ENCODE measurements at regions not wholly inside any gene's neighbourhood (a gene's known extent, or its start where the extent isn't known, plus 50 kb on each side); places are given as distances from the start of the nearest gene placed in this dataset.

- DNase-seq (ENCODE audit: low read depth in 2 of 2): peak in 1 of 2 donors; percentile 20
- TF ChIP-seq CTCF (IDR thresholded peaks at IDR 0.05; ENCODE audit: low read depth, low read length): no peak
- no peak overlapping the region for H3K4me3 ChIP-seq (replicated peaks in 1 of 2; ENCODE audit: low read depth in 2 of 2, low read length in 2 of 2)
These were observed 420.8 kb upstream of the SPHKAP start for GRCh38 chr2:228602288-228602687.

GRCh38 chr2:228600265-228600664 lies 418.8 kb upstream of the SPHKAP start:
- peak; percentile 29 to 91 for DNase-seq (ENCODE audit: low read depth in 2 of 2)
- H3K4me3 ChIP-seq (replicated peaks in 1 of 2; ENCODE audit: low read depth in 2 of 2, low read length in 2 of 2): no peak overlapping the region
- no peak for TF ChIP-seq CTCF (IDR thresholded peaks at IDR 0.05; ENCODE audit: low read depth, low read length)

GRCh38 chr2:228599781-228600180 lies 418.3 kb upstream of the SPHKAP start:
- TF ChIP-seq CTCF (IDR thresholded peaks at IDR 0.05; ENCODE audit: low read depth, low read length): no peak
- DNase-seq (ENCODE audit: low read depth in 2 of 2): no peak
- H3K4me3 ChIP-seq (replicated peaks in 1 of 2; ENCODE audit: low read depth in 2 of 2, low read length in 2 of 2): no peak overlapping the region

GRCh38 chr2:228599297-228599696 lies 417.8 kb upstream of the SPHKAP start:
- no peak for DNase-seq (ENCODE audit: low read depth in 2 of 2)
- H3K4me3 ChIP-seq (replicated peaks in 1 of 2; ENCODE audit: low read depth in 2 of 2, low read length in 2 of 2): no peak overlapping the region
- TF ChIP-seq CTCF (IDR thresholded peaks at IDR 0.05; ENCODE audit: low read depth, low read length): no peak

- no peak overlapping the region for H3K4me3 ChIP-seq (replicated peaks in 1 of 2; ENCODE audit: low read depth in 2 of 2, low read length in 2 of 2)
- no peak for DNase-seq (ENCODE audit: low read depth in 2 of 2)
- no peak for TF ChIP-seq CTCF (IDR thresholded peaks at IDR 0.05; ENCODE audit: low read depth, low read length)
These were observed 415.5 kb upstream of the SPHKAP start for GRCh38 chr2:228597032-228597431.

GRCh38 chr2:228594012-228594411 lies 412.5 kb upstream of the SPHKAP start:
- no peak for DNase-seq (ENCODE audit: low read depth in 2 of 2)
- no peak overlapping the region for H3K4me3 ChIP-seq (replicated peaks in 1 of 2; ENCODE audit: low read depth in 2 of 2, low read length in 2 of 2)
- TF ChIP-seq CTCF (IDR thresholded peaks at IDR 0.05; ENCODE audit: low read depth, low read length): no peak

- no peak for TF ChIP-seq CTCF (IDR thresholded peaks at IDR 0.05; ENCODE audit: low read depth, low read length)
- H3K4me3 ChIP-seq (replicated peaks in 1 of 2; ENCODE audit: low read depth in 2 of 2, low read length in 2 of 2): no peak overlapping the region
- no peak for DNase-seq (ENCODE audit: low read depth in 2 of 2)
These were observed 411.4 kb upstream of the SPHKAP start for GRCh38 chr2:228592925-228593324.
